ENCODE measurements at regions not wholly inside any gene's neighbourhood (a gene's known extent, or its start where the extent isn't known, plus 50 kb on each side); places are given as distances from the start of the nearest gene placed in this dataset.

DNA sequence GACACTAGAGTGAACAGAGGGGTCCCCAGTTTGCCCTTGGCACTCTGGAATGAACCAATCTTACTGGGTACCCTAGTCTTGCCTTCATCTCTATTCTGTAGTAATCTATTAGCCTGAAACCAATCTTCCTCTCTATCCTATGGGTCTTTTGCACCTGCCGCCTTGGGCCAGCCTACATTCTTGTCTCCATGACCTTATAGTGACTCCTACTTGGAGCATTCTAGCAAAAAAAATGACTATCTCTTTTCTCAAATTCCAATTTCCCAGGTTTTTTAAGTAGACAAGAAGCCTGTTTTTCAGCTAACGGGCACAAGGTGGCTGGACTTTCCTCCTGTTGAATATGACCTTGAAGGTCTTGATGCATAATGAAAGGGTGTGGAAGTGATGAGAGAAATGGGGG is 568.7 kb downstream of the TRAM1L1 start:
- Mint-ChIP-seq H3K36me3 (ENCODE audit: low read depth) (no peaks in the 10 kb centered on the region), H3K27me3 (ENCODE audit: insufficient read depth) (no peaks in the 10 kb centered on the region), H3K9me3 (no peaks in the 10 kb centered on the region), H3K4me1 (ENCODE audit: low read depth) (no peaks in the 10 kb centered on the region), H3K27ac (no peak overlapping the region), H3K4me3 (no peak overlapping the region)
- intact Hi-C loops (cut with micrococcal nuclease): no loop called here
- DNase-seq (ENCODE audit: low spot score): no peak

GRCh38 chr4:116515959-116516358 is 569.4 kb downstream of the TRAM1L1 start:
- Mint-ChIP-seq H3K9me3 (no peaks in the 10 kb centered on the region), H3K4me3 (no peak overlapping the region), H3K27ac (no peak overlapping the region), H3K27me3 (ENCODE audit: insufficient read depth) (no peaks in the 10 kb centered on the region), H3K4me1 (ENCODE audit: low read depth) (no peaks in the 10 kb centered on the region), H3K36me3 (ENCODE audit: low read depth) (no peaks in the 10 kb centered on the region)
- intact Hi-C loops (cut with micrococcal nuclease): no loop called here
- no peak for DNase-seq (ENCODE audit: low spot score)

GRCh38 chr4:116512552-116512951 is 572.8 kb downstream of the TRAM1L1 start:
- H3K9me3 Mint-ChIP-seq: peaks cover 4% of the 10 kb centered on the region
- no peak overlapping the region for H3K27ac Mint-ChIP-seq
- H3K36me3 Mint-ChIP-seq (ENCODE audit: low read depth): no peaks in the 10 kb centered on the region
- no peak for DNase-seq (ENCODE audit: low spot score)
- intact Hi-C loops (cut with micrococcal nuclease): no loop called here
- no peak overlapping the region for H3K4me3 Mint-ChIP-seq
- H3K27me3 Mint-ChIP-seq (ENCODE audit: insufficient read depth): no peaks in the 10 kb centered on the region
- H3K4me1 Mint-ChIP-seq (ENCODE audit: low read depth): no peaks in the 10 kb centered on the region

DNA sequence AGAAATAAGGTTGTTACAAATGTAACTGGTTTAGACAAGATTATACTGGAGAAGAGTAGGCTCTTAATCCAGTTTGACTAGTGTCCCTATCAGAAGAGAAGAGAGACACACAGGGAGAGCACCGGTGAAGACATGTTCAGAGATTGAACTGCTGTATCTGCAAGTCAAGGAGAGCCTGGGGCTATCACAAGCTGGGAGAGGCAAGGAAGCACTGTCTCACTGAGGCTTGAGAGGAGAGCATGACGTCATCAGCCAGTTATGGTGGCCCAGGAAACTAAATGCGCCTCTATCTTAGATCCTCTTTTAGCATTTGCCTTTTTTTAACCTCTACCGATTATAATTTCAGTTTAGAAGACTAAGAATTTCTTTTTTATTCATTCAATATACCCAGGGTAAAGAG is 583.4 kb downstream of the TRAM1L1 start:
- Mint-ChIP-seq H3K9me3 (no peaks in the 10 kb centered on the region), H3K4me1 (ENCODE audit: low read depth) (no peaks in the 10 kb centered on the region), H3K4me3 (no peak overlapping the region), H3K27ac (no peak overlapping the region), H3K36me3 (ENCODE audit: low read depth) (no peaks in the 10 kb centered on the region), H3K27me3 (ENCODE audit: insufficient read depth) (no peaks in the 10 kb centered on the region)
- no peak for DNase-seq (ENCODE audit: low spot score)
- intact Hi-C loops (cut with micrococcal nuclease): no loop called here

DNA sequence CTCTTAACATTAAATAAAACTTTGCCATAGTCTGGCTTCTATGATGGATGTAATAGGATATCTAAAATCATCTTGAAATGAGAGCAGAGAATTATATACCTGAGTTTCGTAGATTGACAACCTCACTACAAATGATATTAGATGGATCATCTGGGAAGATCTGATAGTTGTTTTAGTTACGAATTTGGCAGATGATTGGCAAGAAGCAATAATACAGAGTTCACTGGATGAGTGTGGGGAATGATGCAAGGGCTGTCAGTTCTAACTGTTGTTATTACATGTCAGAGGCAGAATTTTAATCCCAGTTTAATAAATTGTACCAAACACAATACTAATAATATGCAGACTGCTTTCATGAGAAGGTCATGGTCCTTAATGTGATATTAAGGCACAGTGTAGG is 585.2 kb downstream of the TRAM1L1 start:
- Mint-ChIP-seq H3K9me3 (no peaks in the 10 kb centered on the region), H3K27me3 (ENCODE audit: insufficient read depth) (no peaks in the 10 kb centered on the region), H3K4me1 (ENCODE audit: low read depth) (no peaks in the 10 kb centered on the region), H3K36me3 (ENCODE audit: low read depth) (no peaks in the 10 kb centered on the region), H3K4me3 (no peak overlapping the region), H3K27ac (no peak overlapping the region)
- no peak for DNase-seq (ENCODE audit: low spot score)
- intact Hi-C loops (cut with micrococcal nuclease): no loop called here

- Mint-ChIP-seq H3K27ac (no peak overlapping the region), H3K4me3 (no peak overlapping the region), H3K27me3 (ENCODE audit: insufficient read depth) (no peaks in the 10 kb centered on the region), H3K9me3 (no peaks in the 10 kb centered on the region), H3K4me1 (ENCODE audit: low read depth) (no peaks in the 10 kb centered on the region), H3K36me3 (ENCODE audit: low read depth) (no peaks in the 10 kb centered on the region)
- intact Hi-C loops (cut with micrococcal nuclease): no loop called here
- DNase-seq (ENCODE audit: low spot score): no peak
Measured at GRCh38 chr4:116489739-116490138, 595.6 kb downstream of the TRAM1L1 start.

DNA sequence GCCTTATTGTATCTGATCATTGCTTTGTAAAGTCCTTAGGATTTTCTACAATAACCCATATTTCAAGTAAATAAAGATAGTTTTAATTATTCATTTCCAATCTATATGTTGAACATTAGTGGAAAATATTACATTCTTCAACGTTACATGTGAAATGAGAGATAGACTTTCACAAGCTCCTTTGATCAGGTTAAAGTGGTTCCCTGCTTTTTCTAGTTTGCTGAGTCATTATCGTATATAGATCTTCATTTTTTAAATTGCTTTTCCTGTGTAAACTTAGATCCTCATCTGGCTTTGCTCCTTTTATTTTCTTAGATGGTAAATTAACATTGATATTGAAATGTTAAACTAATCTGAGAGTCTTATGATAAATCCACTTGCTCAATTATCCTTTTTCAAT is 599.0 kb downstream of the TRAM1L1 start:
- Mint-ChIP-seq H3K4me3 (no peak overlapping the region), H3K4me1 (ENCODE audit: low read depth) (no peaks in the 10 kb centered on the region), H3K36me3 (ENCODE audit: low read depth) (no peaks in the 10 kb centered on the region), H3K27me3 (ENCODE audit: insufficient read depth) (no peaks in the 10 kb centered on the region), H3K9me3 (no peaks in the 10 kb centered on the region), H3K27ac (no peak overlapping the region)
- DNase-seq (ENCODE audit: low spot score): no peak
- intact Hi-C loops (cut with micrococcal nuclease): no loop called here

- Mint-ChIP-seq H3K27me3 (ENCODE audit: insufficient read depth) (no peaks in the 10 kb centered on the region), H3K4me3 (no peak overlapping the region), H3K9me3 (peaks cover 9% of the 10 kb centered on the region), H3K36me3 (ENCODE audit: low read depth) (no peaks in the 10 kb centered on the region), H3K4me1 (ENCODE audit: low read depth) (no peaks in the 10 kb centered on the region), H3K27ac (no peak overlapping the region)
- no peak for DNase-seq (ENCODE audit: low spot score)
- intact Hi-C loops (cut with micrococcal nuclease): no loop called here
Measured at GRCh38 chr4:116480546-116480945, 604.8 kb downstream of the TRAM1L1 start.

DNA sequence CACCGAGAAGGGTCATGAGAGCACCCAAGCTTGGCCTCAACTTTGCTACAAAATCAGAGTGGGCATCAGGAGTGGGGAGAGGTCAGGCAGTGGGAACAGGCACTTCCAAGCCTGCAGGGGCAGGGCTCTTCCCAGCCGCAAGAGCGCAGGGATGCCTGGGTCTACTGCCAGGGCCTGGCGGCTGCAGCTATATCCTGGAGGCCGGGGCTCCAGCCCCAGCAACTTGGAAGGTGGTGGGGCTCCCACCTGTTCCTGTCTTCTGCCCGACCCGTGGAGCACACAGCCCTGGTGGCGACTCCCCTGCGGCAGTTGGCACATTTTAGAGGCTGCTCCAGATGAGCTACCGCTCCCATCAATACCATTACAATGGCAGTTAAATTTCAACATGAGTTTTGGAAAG is 607.0 kb downstream of the TRAM1L1 start:
- DNase-seq (ENCODE audit: low spot score): no peak
- Mint-ChIP-seq H3K4me3 (no peak overlapping the region), H3K27ac (no peak overlapping the region)

GRCh38 chr4:116469582-116469981 is 615.8 kb downstream of the TRAM1L1 start:
- Mint-ChIP-seq H3K36me3 (ENCODE audit: low read depth) (no peaks in the 10 kb centered on the region), H3K27me3 (ENCODE audit: insufficient read depth) (no peaks in the 10 kb centered on the region), H3K4me1 (ENCODE audit: low read depth) (no peaks in the 10 kb centered on the region), H3K27ac (no peak overlapping the region), H3K4me3 (no peak overlapping the region), H3K9me3 (no peaks in the 10 kb centered on the region)
- no peak for DNase-seq (ENCODE audit: low spot score)
- intact Hi-C loops (cut with micrococcal nuclease): no loop called here

More for the DNA sequence above, 607.0 kb downstream of the TRAM1L1 start:
- intact Hi-C loops (cut with micrococcal nuclease): no loop called here
- H3K36me3 Mint-ChIP-seq (ENCODE audit: low read depth): no peaks in the 10 kb centered on the region
- H3K27me3 Mint-ChIP-seq (ENCODE audit: insufficient read depth): no peaks in the 10 kb centered on the region
- peaks cover 9% of the 10 kb centered on the region for H3K9me3 Mint-ChIP-seq
- no peaks in the 10 kb centered on the region for H3K4me1 Mint-ChIP-seq (ENCODE audit: low read depth)

GRCh38 chr4:116453127-116453526 is 632.2 kb downstream of the TRAM1L1 start:
- no peak for DNase-seq (ENCODE audit: low spot score)
- Mint-ChIP-seq H3K36me3 (ENCODE audit: low read depth) (no peaks in the 10 kb centered on the region), H3K27me3 (ENCODE audit: insufficient read depth) (no peaks in the 10 kb centered on the region), H3K4me3 (no peak overlapping the region), H3K27ac (no peak overlapping the region), H3K9me3 (no peaks in the 10 kb centered on the region), H3K4me1 (ENCODE audit: low read depth) (no peaks in the 10 kb centered on the region)
- intact Hi-C loops (cut with micrococcal nuclease): no loop called here

GRCh38 chr4:116449764-116450163 is 635.6 kb downstream of the TRAM1L1 start:
- intact Hi-C loops (cut with micrococcal nuclease): no loop called here
- H3K4me3 Mint-ChIP-seq: no peak overlapping the region
- no peak for DNase-seq (ENCODE audit: low spot score)
- no peaks in the 10 kb centered on the region for H3K36me3 Mint-ChIP-seq (ENCODE audit: low read depth)
- H3K4me1 Mint-ChIP-seq (ENCODE audit: low read depth): no peaks in the 10 kb centered on the region
- no peak overlapping the region for H3K27ac Mint-ChIP-seq
- no peaks in the 10 kb centered on the region for H3K9me3 Mint-ChIP-seq
- H3K27me3 Mint-ChIP-seq (ENCODE audit: insufficient read depth): no peaks in the 10 kb centered on the region

GRCh38 chr4:116444117-116444516 is 641.3 kb downstream of the TRAM1L1 start:
- H3K27me3 Mint-ChIP-seq (ENCODE audit: insufficient read depth): no peaks in the 10 kb centered on the region
- H3K4me1 Mint-ChIP-seq (ENCODE audit: low read depth): no peaks in the 10 kb centered on the region
- no peak for DNase-seq (ENCODE audit: low spot score)
- H3K27ac Mint-ChIP-seq: no peak overlapping the region
- H3K4me3 Mint-ChIP-seq: no peak overlapping the region
- intact Hi-C loops (cut with micrococcal nuclease): no loop called here
- H3K36me3 Mint-ChIP-seq (ENCODE audit: low read depth): no peaks in the 10 kb centered on the region
- H3K9me3 Mint-ChIP-seq: no peaks in the 10 kb centered on the region

- no peaks in the 10 kb centered on the region for H3K4me1 Mint-ChIP-seq (ENCODE audit: low read depth)
- no peak overlapping the region for H3K4me3 Mint-ChIP-seq
- intact Hi-C loops (cut with micrococcal nuclease): no loop called here
- H3K27me3 Mint-ChIP-seq (ENCODE audit: insufficient read depth): no peaks in the 10 kb centered on the region
- no peak overlapping the region for H3K27ac Mint-ChIP-seq
- no peaks in the 10 kb centered on the region for H3K36me3 Mint-ChIP-seq (ENCODE audit: low read depth)
- no peaks in the 10 kb centered on the region for H3K9me3 Mint-ChIP-seq
- DNase-seq (ENCODE audit: low spot score): no peak
Measured at GRCh38 chr4:116438981-116439729, 646.2 kb downstream of the TRAM1L1 start.
